ENCODE measurements at regions not wholly inside any gene's neighbourhood (a gene's known extent, or its start where the extent isn't known, plus 50 kb on each side); places are given as distances from the start of the nearest gene placed in this dataset.
A peak's percentile ranks its signal among the peaks of the same experiment; 100 is the strongest.

DNA sequence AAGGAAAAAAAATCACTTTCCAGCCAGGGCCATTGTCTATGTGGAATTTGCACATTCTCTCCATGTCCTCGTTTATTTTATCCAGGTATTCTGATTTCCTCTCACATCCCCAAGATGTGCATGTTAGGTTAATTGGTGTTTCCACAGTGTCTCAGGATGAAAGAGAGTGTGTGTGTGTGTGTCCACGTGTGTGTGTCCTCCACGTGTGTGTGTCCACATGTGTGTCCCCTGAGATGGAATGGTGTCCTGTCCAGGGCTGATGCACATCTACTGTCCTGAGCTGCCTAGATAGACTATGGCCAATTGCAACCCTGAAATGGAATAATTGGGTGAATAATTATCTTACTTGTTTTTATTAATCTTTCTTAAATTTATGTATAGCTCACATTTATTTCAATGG is 2436.5 kb downstream of the PCDH9 start:
- Histone ChIP-seq H3K27ac (ENCODE audit: low read depth, low read length) (no peak overlapping the region), H3K79me1 (ENCODE audit: low read length) (no peaks in the 10 kb centered on the region), H4K91ac (ENCODE audit: low read depth, low read length) (no peak overlapping the region), H2BK5ac (ENCODE audit: low read depth, low read length, poor library complexity) (no peak overlapping the region), H2BK12ac (ENCODE audit: low read length) (peak overlapping the region; percentile 1), H3K18ac (ENCODE audit: low read length) (no peak overlapping the region), H3K4me3 (ENCODE audit: low read depth, low read length) (no peak overlapping the region), H3K36me3 (ENCODE audit: control insufficient read depth in 1 of 2, insufficient read depth in 2 of 2, low read length in 2 of 2) (no peaks in the 10 kb centered on the region), H2AFZ (ENCODE audit: insufficient read depth, low read length, poor library complexity) (no peak overlapping the region), H3K4ac (ENCODE audit: low read depth, low read length) (no peak overlapping the region), H4K12ac (ENCODE audit: low read depth, low read length) (no peak overlapping the region), H2BK120ac (ENCODE audit: insufficient read depth, low read length, poor library complexity) (no peak overlapping the region), H4K8ac (ENCODE audit: low read depth, low read length) (no peak overlapping the region), H3K27me3 (ENCODE audit: insufficient read depth, low read length) (no peaks in the 10 kb centered on the region), H3K9me3 (ENCODE audit: insufficient read depth, low read depth, low read length) (peaks cover 2% of the 10 kb centered on the region), H3K4me2 (ENCODE audit: low read length) (no peak overlapping the region), H3K79me2 (ENCODE audit: control insufficient read depth, insufficient read depth, low read length, poor library complexity) (no peaks in the 10 kb centered on the region), H2AK5ac (ENCODE audit: low read length) (no peak overlapping the region), H3K4me1 (ENCODE audit: control insufficient read depth in 1 of 2, insufficient read depth in 2 of 2, low read length in 2 of 2) (no peaks in the 10 kb centered on the region), H3K9ac (ENCODE audit: low read length) (no peak overlapping the region), H3K14ac (ENCODE audit: low read length) (no peak overlapping the region), H3K23ac (ENCODE audit: low read length) (no peak overlapping the region)
- no peak for DNase-seq
- WGBS (ENCODE audit: extremely low coverage, insufficient coverage, insufficient read length), result no CpG with 5 or more reads among the region's 3 CpGs

DNA sequence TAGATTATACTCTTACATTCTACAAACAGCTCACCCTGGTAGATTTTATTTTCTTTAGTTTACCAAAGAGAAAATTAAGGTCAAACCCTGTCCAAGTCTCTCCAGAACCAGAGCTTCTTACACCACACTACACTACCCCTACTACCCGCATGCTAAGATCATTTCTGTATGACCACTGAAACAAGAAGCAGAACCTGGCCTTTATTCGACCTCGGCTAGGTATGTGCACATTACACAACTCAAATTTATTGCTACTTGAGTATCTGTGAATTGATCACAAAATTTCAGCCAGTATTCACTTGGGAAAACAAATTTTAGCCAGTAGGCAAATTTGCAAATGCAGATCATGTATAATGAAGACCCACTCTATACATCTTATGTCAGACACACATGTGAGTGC is 2437.0 kb downstream of the PCDH9 start:
- H4K12ac ChIP-seq (ENCODE audit: low read depth, low read length), result no peak overlapping the region
- no peak overlapping the region for H3K18ac ChIP-seq (ENCODE audit: low read length)
- no peak overlapping the region for H3K9ac ChIP-seq (ENCODE audit: low read length)
- no peaks in the 10 kb centered on the region for H3K4me1 ChIP-seq (ENCODE audit: control insufficient read depth in 1 of 2, insufficient read depth in 2 of 2, low read length in 2 of 2)
- no peak overlapping the region for H3K14ac ChIP-seq (ENCODE audit: low read length)
- no peak overlapping the region for H4K8ac ChIP-seq (ENCODE audit: low read depth, low read length)
- H3K4ac ChIP-seq (ENCODE audit: low read depth, low read length), result no peak overlapping the region
- DNase-seq, result peak; percentile 9 to 58
- no peak overlapping the region for H2BK12ac ChIP-seq (ENCODE audit: low read length)
- H3K27ac ChIP-seq (ENCODE audit: low read depth, low read length), result no peak overlapping the region
- H3K79me2 ChIP-seq (ENCODE audit: control insufficient read depth, insufficient read depth, low read length, poor library complexity), result no peaks in the 10 kb centered on the region
- H3K4me2 ChIP-seq (ENCODE audit: low read length), result no peak overlapping the region
- no peak overlapping the region for H4K91ac ChIP-seq (ENCODE audit: low read depth, low read length)
- H3K4me3 ChIP-seq (ENCODE audit: low read depth, low read length), result no peak overlapping the region
- no peaks in the 10 kb centered on the region for H3K36me3 ChIP-seq (ENCODE audit: control insufficient read depth in 1 of 2, insufficient read depth in 2 of 2, low read length in 2 of 2)
- no peak overlapping the region for H2AFZ ChIP-seq (ENCODE audit: insufficient read depth, low read length, poor library complexity)
- H2AK5ac ChIP-seq (ENCODE audit: low read length), result no peak overlapping the region
- no peak overlapping the region for H2BK120ac ChIP-seq (ENCODE audit: insufficient read depth, low read length, poor library complexity)
- no peaks in the 10 kb centered on the region for H3K79me1 ChIP-seq (ENCODE audit: low read length)
- no CpG with 5 or more reads among the region's 3 CpGs for WGBS (ENCODE audit: extremely low coverage, insufficient coverage, insufficient read length)
- H3K9me3 ChIP-seq (ENCODE audit: insufficient read depth, low read depth, low read length), result peaks cover 2% of the 10 kb centered on the region
- no peaks in the 10 kb centered on the region for H3K27me3 ChIP-seq (ENCODE audit: insufficient read depth, low read length)
- no peak overlapping the region for H3K23ac ChIP-seq (ENCODE audit: low read length)
- no peak overlapping the region for H2BK5ac ChIP-seq (ENCODE audit: low read depth, low read length, poor library complexity)

DNA sequence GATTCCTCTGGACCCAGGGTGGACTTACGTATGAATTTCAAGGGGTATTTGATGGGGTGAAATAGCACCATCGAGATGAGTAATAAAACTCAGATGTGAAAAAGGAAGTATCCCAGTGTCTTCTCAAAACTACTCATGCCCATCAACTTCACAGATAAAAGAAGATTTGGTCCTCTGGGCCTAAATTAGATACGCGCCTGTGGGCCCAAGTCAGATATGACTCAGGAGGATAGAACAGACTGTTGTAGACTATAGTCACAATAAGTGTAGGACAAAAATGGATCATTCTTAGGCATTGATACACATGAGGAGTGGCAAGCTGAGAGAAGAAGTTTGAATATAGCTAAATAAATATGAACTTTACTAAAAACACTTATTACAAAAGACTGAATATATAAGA is 2438.8 kb downstream of the PCDH9 start:
- Histone ChIP-seq H2AFZ (ENCODE audit: insufficient read depth, low read length, poor library complexity) (no peak overlapping the region), H3K27ac (ENCODE audit: low read depth, low read length) (no peak overlapping the region), H3K4ac (ENCODE audit: low read depth, low read length) (no peak overlapping the region), H3K4me2 (ENCODE audit: low read length) (no peak overlapping the region), H4K8ac (ENCODE audit: low read depth, low read length) (no peak overlapping the region), H3K18ac (ENCODE audit: low read length) (no peak overlapping the region), H3K36me3 (ENCODE audit: control insufficient read depth in 1 of 2, insufficient read depth in 2 of 2, low read length in 2 of 2) (no peaks in the 10 kb centered on the region), H2BK12ac (ENCODE audit: low read length) (no peak overlapping the region), H4K91ac (ENCODE audit: low read depth, low read length) (no peak overlapping the region), H2AK5ac (ENCODE audit: low read length) (no peak overlapping the region), H3K4me3 (ENCODE audit: low read depth, low read length) (no peak overlapping the region), H2BK5ac (ENCODE audit: low read depth, low read length, poor library complexity) (no peak overlapping the region), H3K79me1 (ENCODE audit: low read length) (no peaks in the 10 kb centered on the region), H3K9ac (ENCODE audit: low read length) (no peak overlapping the region), H3K23ac (ENCODE audit: low read length) (no peak overlapping the region), H3K14ac (ENCODE audit: low read length) (no peak overlapping the region), H2BK120ac (ENCODE audit: insufficient read depth, low read length, poor library complexity) (no peak overlapping the region), H3K27me3 (ENCODE audit: insufficient read depth, low read length) (no peaks in the 10 kb centered on the region), H3K9me3 (ENCODE audit: insufficient read depth, low read depth, low read length) (peaks cover 2% of the 10 kb centered on the region), H4K12ac (ENCODE audit: low read depth, low read length) (no peak overlapping the region), H3K79me2 (ENCODE audit: control insufficient read depth, insufficient read depth, low read length, poor library complexity) (no peaks in the 10 kb centered on the region), H3K4me1 (ENCODE audit: control insufficient read depth in 1 of 2, insufficient read depth in 2 of 2, low read length in 2 of 2) (no peaks in the 10 kb centered on the region)
- DNase-seq, result no peak
- no CpG with 5 or more reads among the region's 4 CpGs for WGBS (ENCODE audit: extremely low coverage, insufficient coverage, insufficient read length)

DNA sequence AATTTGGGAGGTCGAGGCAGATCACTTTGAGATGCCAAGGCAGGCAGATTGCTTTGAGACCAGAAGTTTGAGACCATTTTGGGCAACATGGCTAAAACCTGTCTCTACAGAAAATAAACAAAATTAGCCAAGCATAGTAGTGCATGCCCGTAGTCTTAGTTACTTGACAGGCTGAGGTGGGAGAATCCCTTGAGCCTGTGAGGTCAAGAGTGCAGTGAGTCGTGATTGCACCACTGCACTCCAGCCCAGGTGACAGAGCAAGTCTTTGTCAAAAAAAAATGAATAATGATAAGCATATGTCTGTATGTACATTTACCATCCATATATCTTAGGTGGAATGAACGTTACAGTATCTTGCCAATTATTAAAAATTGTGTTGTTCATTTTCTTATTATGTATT is 2447.7 kb downstream of the PCDH9 start:
- H4K91ac ChIP-seq (ENCODE audit: low read depth, low read length), result no peak overlapping the region
- H3K9ac ChIP-seq (ENCODE audit: low read length), result no peak overlapping the region
- H2BK12ac ChIP-seq (ENCODE audit: low read length), result no peak overlapping the region
- no peak overlapping the region for H3K23ac ChIP-seq (ENCODE audit: low read length)
- no peak overlapping the region for H4K8ac ChIP-seq (ENCODE audit: low read depth, low read length)
- no CpG with 5 or more reads among the region's 4 CpGs for WGBS (ENCODE audit: extremely low coverage, insufficient coverage, insufficient read length)
- no peak overlapping the region for H3K4me2 ChIP-seq (ENCODE audit: low read length)
- no peak overlapping the region for H3K27ac ChIP-seq (ENCODE audit: low read depth, low read length)
- peaks cover 0 to 2% of the 10 kb centered on the region in 2 experiments for H3K4me1 ChIP-seq (ENCODE audit: control insufficient read depth in 1 of 2, insufficient read depth in 2 of 2, low read length in 2 of 2)
- H3K79me1 ChIP-seq (ENCODE audit: low read length), result peaks cover 3% of the 10 kb centered on the region
- no peak overlapping the region for H3K18ac ChIP-seq (ENCODE audit: low read length)
- no peak overlapping the region for H3K4ac ChIP-seq (ENCODE audit: low read depth, low read length)
- H3K4me3 ChIP-seq (ENCODE audit: low read depth, low read length), result no peak overlapping the region
- H2BK5ac ChIP-seq (ENCODE audit: low read depth, low read length, poor library complexity), result no peak overlapping the region
- no peak overlapping the region for H2AFZ ChIP-seq (ENCODE audit: insufficient read depth, low read length, poor library complexity)
- H2BK120ac ChIP-seq (ENCODE audit: insufficient read depth, low read length, poor library complexity), result no peak overlapping the region
- no peak overlapping the region for H4K12ac ChIP-seq (ENCODE audit: low read depth, low read length)
- H3K27me3 ChIP-seq (ENCODE audit: insufficient read depth, low read length), result no peaks in the 10 kb centered on the region
- no peak for DNase-seq
- no peaks in the 10 kb centered on the region for H3K36me3 ChIP-seq (ENCODE audit: control insufficient read depth in 1 of 2, insufficient read depth in 2 of 2, low read length in 2 of 2)
- no peaks in the 10 kb centered on the region for H3K9me3 ChIP-seq (ENCODE audit: insufficient read depth, low read depth, low read length)
- H3K14ac ChIP-seq (ENCODE audit: low read length), result no peak overlapping the region
- no peaks in the 10 kb centered on the region for H3K79me2 ChIP-seq (ENCODE audit: control insufficient read depth, insufficient read depth, low read length, poor library complexity)
- H2AK5ac ChIP-seq (ENCODE audit: low read length), result no peak overlapping the region
